ELR (cell line): ENCODE measurements at regions not wholly inside any gene's neighbourhood (a gene's known extent, or its start where the extent isn't known, plus 50 kb on each side); places are given as distances from the start of the nearest gene placed in this dataset.

Experiments
- DNase-seq: peaks from one replicate; pipeline ENCODE4 v3.0.0-alpha.2; 2015; ENCODE audit warnings: low read depth

GRCh38 chr18:47543080-47543479 is 291.6 kb upstream of the SKOR2 start:
- no peak for DNase-seq

- DNase-seq: no peak
These were observed 291.1 kb upstream of the SKOR2 start for GRCh38 chr18:47542551-47542950.

GRCh38 chr18:47531717-47532116 is 280.3 kb upstream of the SKOR2 start:
- DNase-seq: no peak

- DNase-seq: no peak
These were observed 279.2 kb upstream of the SKOR2 start for GRCh38 chr18:47530695-47531094.

GRCh38 chr18:47528343-47528742 is 276.9 kb upstream of the SKOR2 start:
- no peak for DNase-seq

- DNase-seq: no peak
These were observed 274.7 kb upstream of the SKOR2 start for GRCh38 chr18:47526147-47526546.

- DNase-seq: no peak
These were observed 270.9 kb upstream of the SKOR2 start for GRCh38 chr18:47522359-47522758.

GRCh38 chr18:47520263-47520662 is 268.8 kb upstream of the SKOR2 start:
- no peak for DNase-seq

GRCh38 chr18:47519706-47520105 is 268.2 kb upstream of the SKOR2 start:
- no peak for DNase-seq

- DNase-seq: no peak
These were observed 267.8 kb upstream of the SKOR2 start for GRCh38 chr18:47519277-47519676.

GRCh38 chr18:47513614-47514013 is 262.2 kb upstream of the SKOR2 start:
- no peak for DNase-seq

- DNase-seq: no peak
These were observed 261.4 kb upstream of the SKOR2 start for GRCh38 chr18:47512726-47513435.

GRCh38 chr18:47512056-47512455 is 260.6 kb upstream of the SKOR2 start:
- DNase-seq: no peak

GRCh38 chr18:47510831-47511230 is 259.4 kb upstream of the SKOR2 start:
- DNase-seq: no peak

- no peak for DNase-seq
These were observed 256.2 kb upstream of the SKOR2 start for GRCh38 chr18:47507651-47508050.

- DNase-seq: no peak
These were observed 255.4 kb upstream of the SKOR2 start for GRCh38 chr18:47506897-47507296.

GRCh38 chr18:47501946-47502345 is 250.5 kb upstream of the SKOR2 start:
- DNase-seq: no peak

- DNase-seq: no peak
These were observed 249.5 kb upstream of the SKOR2 start for GRCh38 chr18:47500930-47501329.

- no peak for DNase-seq
These were observed 241.2 kb upstream of the SKOR2 start for GRCh38 chr18:47492691-47493090.

- peak; percentile 7 for DNase-seq
These were observed 239.4 kb upstream of the SKOR2 start for GRCh38 chr18:47490882-47491281.

GRCh38 chr18:47485221-47485797 is 233.8 kb upstream of the SKOR2 start:
- DNase-seq: no peak

- DNase-seq: no peak
These were observed 232.6 kb upstream of the SKOR2 start for GRCh38 chr18:47484068-47484467.

GRCh38 chr18:47480166-47480565 is 228.7 kb upstream of the SKOR2 start:
- DNase-seq: no peak

- DNase-seq: no peak
These were observed 220.3 kb upstream of the SKOR2 start for GRCh38 chr18:47471784-47472183.
